Keratinocyte (primary cell): ENCODE measurements at regions not wholly inside any gene's neighbourhood (a gene's known extent, or its start where the extent isn't known, plus 50 kb on each side); places are given as distances from the start of the nearest gene placed in this dataset.
A peak's percentile ranks its signal among the peaks of the same experiment; 100 is the strongest.

Experiments used
- DNase-seq: peaks from one replicate; pipeline ENCODE4 v3.0.0-alpha.2; 2011; ENCODE audit warnings: low read depth, missing footprints, low spot score
- FAIRE-seq: peaks from 2 replicates; lab custom pipeline; 2011; peaks lifted over from hg19 to GRCh38; lab: Jason Lieb, UNC
- H2AFZ ChIP-seq: 2 replicates; pipeline ENCODE4 v1.6.0; 2012; ENCODE audit warnings: low read length, control low read depth, inconsistent platforms; ENCODE audit not compliant: control insufficient read depth
- H3K27ac ChIP-seq: 2 replicates; pipeline ENCODE4 v1.5.1; 2011; ENCODE audit warnings: low read length; ENCODE audit not compliant: control insufficient read depth, insufficient read depth
- H3K27me3 ChIP-seq: 3 replicates; pipeline ENCODE4 v1.6.0; 2011; ENCODE audit warnings: low read length; ENCODE audit not compliant: control insufficient read depth, insufficient read depth; ENCODE audit errors: extremely low read depth
- H3K36me3 ChIP-seq, 2 experiments: 2 replicates in 1 of 2; 3 replicates in 1 of 2; pipeline ENCODE4 v1.5.1; 2011; ENCODE audit warnings: low read length in 2 of 2, mild to moderate bottlenecking in 1 of 2; ENCODE audit not compliant: control insufficient read depth in 2 of 2, insufficient read depth in 2 of 2; ENCODE audit errors: extremely low read depth in 1 of 2
- H3K4me1 ChIP-seq: 3 replicates; pipeline ENCODE4 v1.5.1; 2011; ENCODE audit warnings: low read length; ENCODE audit not compliant: control insufficient read depth, insufficient read depth; ENCODE audit errors: extremely low read depth
- H3K4me2 ChIP-seq: 3 replicates; pipeline ENCODE4 v1.6.0; 2011; ENCODE audit warnings: low read depth, low read length; ENCODE audit not compliant: control insufficient read depth, insufficient read depth; ENCODE audit errors: extremely low read depth
- H3K4me3 ChIP-seq, 3 experiments: fragments of 200-600 bp in 1 of 3; sonication (generic) in 1 of 3; 2 replicates in 2 of 3; 3 replicates in 1 of 3; pipeline ENCODE4 v1.5.1; 2011 to 2016; ENCODE audit warnings: low read length in 3 of 3, mild to moderate bottlenecking in 3 of 3, control low read depth in 2 of 3, inconsistent platforms in 1 of 3, low read depth in 1 of 3, mixed read lengths in 1 of 3, mixed run types in 1 of 3, moderate library complexity in 1 of 3; ENCODE audit not compliant: control insufficient read depth in 2 of 3, insufficient read depth in 2 of 3; ENCODE audit errors: extremely low read depth in 1 of 3
- H3K79me2 ChIP-seq: 2 replicates; pipeline ENCODE4 v1.6.0; 2012; ENCODE audit warnings: low read length; ENCODE audit not compliant: control insufficient read depth, insufficient read depth
- H3K9ac ChIP-seq: 3 replicates; pipeline ENCODE4 v1.6.0; 2011; ENCODE audit warnings: low read length; ENCODE audit not compliant: control insufficient read depth, insufficient read depth; ENCODE audit errors: extremely low read depth
- H3K9me1 ChIP-seq: 3 replicates; pipeline ENCODE4 v1.6.0; 2011; ENCODE audit warnings: low read length; ENCODE audit not compliant: control insufficient read depth, insufficient read depth; ENCODE audit errors: extremely low read depth
- H3K9me3 ChIP-seq: 2 replicates; pipeline ENCODE4 v1.5.1; 2012; ENCODE audit warnings: low read depth, low read length; ENCODE audit not compliant: control insufficient read depth
- H4K20me1 ChIP-seq: 3 replicates; pipeline ENCODE4 v1.6.0; 2011; ENCODE audit warnings: low read length; ENCODE audit not compliant: control insufficient read depth, insufficient read depth; ENCODE audit errors: extremely low read depth
- EZH2 ChIP-seq: IDR thresholded peaks from one replicate; pipeline ENCODE4 v1.6.1; 2012; ENCODE audit warnings: inconsistent platforms, mild to moderate bottlenecking, low read length, moderate library complexity
- dilution Hi-C: fragments of 300-500 bp; cut with MboI; formaldehyde crosslinking; loops from one replicate; pipeline ENCODE4 v1.7.0; 2020; ENCODE audit warnings: low sequenced_read_pairs; ENCODE audit not compliant: extremely low pct_ligation_motif_present
- TF ChIP-seq, protein P1 (sequence below), 3 experiments: IDR thresholded peaks in 1 of 3; conservative IDR thresholded peaks in 1 of 3; optimal IDR thresholded peaks in 1 of 3; 2 replicates in 2 of 3; 3 replicates in 1 of 3; pipeline versions ENCODE3 to v1.5.1; 2011; ENCODE audit warnings: low read length in 3 of 3, mild to moderate bottlenecking in 3 of 3, moderate library complexity in 2 of 3, control low read depth in 1 of 3, inconsistent platforms in 1 of 3; ENCODE audit not compliant: insufficient read depth in 2 of 3; ENCODE audit errors: extremely low read depth in 1 of 3

DNA sequence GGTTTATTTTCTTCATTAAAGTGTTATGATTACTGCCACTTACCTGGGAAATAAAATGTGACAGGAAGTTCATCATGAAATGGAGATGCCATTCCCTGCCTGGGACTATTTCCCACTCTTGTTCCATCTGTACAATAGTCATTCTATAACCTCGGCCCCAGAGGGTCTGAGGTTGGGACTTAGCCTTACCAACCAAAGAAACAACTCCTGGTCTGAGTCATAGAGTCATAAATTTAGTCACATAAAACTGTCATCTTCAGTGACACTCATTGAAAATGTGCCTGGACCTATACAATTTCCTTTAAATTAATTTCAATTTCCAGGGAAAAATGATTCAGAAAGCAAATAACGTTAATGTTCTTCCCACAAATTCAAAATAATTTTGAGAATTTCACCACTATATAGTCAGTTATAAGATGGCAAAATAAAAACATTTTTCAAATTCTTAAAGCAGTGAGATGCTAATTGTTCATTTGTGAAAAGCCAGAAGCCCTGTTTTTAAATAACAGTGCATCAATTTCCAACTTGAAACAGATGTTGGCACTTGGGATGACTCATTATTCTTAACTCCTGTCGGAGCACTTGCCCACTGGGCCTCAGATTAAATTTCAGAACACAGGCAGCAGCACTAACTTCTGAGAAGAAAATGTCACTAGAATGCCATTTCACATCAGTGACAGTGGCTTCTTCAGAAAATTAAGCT, 201.2 kb upstream of the SMLR1 start:
- H2AFZ ChIP-seq = no peak overlapping the region
- H3K9me1 ChIP-seq = no peaks in the 10 kb centered on the region
- H3K36me3 ChIP-seq = no peaks in the 10 kb centered on the region
- no peak for DNase-seq
- no peaks in the 10 kb centered on the region for H4K20me1 ChIP-seq
- H3K27ac ChIP-seq = no peak overlapping the region
- dilution Hi-C loops = no loop called here
- no peaks in the 10 kb centered on the region for H3K27me3 ChIP-seq
- H3K4me1 ChIP-seq = no peaks in the 10 kb centered on the region
- no peak overlapping the region for H3K9ac ChIP-seq
- H3K9me3 ChIP-seq = no peaks in the 10 kb centered on the region
- no peaks in the 10 kb centered on the region for H3K79me2 ChIP-seq
- H3K4me2 ChIP-seq = no peak overlapping the region
- H3K4me3 ChIP-seq = no peak overlapping the region
- FAIRE-seq = peak; percentile 44
- TF ChIP-seq, protein P1, sequence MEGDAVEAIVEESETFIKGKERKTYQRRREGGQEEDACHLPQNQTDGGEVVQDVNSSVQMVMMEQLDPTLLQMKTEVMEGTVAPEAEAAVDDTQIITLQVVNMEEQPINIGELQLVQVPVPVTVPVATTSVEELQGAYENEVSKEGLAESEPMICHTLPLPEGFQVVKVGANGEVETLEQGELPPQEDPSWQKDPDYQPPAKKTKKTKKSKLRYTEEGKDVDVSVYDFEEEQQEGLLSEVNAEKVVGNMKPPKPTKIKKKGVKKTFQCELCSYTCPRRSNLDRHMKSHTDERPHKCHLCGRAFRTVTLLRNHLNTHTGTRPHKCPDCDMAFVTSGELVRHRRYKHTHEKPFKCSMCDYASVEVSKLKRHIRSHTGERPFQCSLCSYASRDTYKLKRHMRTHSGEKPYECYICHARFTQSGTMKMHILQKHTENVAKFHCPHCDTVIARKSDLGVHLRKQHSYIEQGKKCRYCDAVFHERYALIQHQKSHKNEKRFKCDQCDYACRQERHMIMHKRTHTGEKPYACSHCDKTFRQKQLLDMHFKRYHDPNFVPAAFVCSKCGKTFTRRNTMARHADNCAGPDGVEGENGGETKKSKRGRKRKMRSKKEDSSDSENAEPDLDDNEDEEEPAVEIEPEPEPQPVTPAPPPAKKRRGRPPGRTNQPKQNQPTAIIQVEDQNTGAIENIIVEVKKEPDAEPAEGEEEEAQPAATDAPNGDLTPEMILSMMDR (optimal IDR thresholded peaks at IDR 0.05 in 1 of 3, IDR thresholded peaks at IDR 0.05 in 1 of 3, conservative IDR thresholded peaks at IDR 0.05 in 1 of 3; ENCODE audit: extremely low read depth in 1 of 3, insufficient read depth in 2 of 3, low read length in 3 of 3) = no peak
- TF ChIP-seq EZH2 = no peak

DNA sequence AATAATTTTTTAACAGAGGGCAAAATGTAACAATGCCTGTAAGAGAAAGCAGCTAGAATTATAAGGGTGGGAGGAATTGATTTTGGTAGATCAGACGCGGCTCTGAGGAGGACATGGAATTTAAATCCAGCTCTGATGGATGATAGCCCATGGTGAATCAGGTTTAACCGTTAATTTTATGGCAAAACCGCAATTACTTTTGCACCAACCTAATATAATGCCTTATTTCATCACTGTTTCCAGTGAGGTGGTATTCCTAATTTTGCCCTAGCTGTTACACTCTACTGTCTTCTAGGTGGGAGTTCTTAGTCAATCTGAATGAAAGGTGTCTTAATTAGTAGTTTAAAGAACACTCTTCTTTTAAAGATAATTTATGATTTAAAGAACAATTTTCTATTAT, 198.3 kb upstream of the SMLR1 start:
- dilution Hi-C loops = no loop called here
- Histone ChIP-seq H3K9ac (no peak overlapping the region), H3K27ac (no peak overlapping the region), H2AFZ (no peak overlapping the region), H4K20me1 (no peaks in the 10 kb centered on the region), H3K79me2 (no peaks in the 10 kb centered on the region), H3K9me1 (no peaks in the 10 kb centered on the region), H3K36me3 (no peaks in the 10 kb centered on the region), H3K27me3 (no peaks in the 10 kb centered on the region), H3K4me3 (no peak overlapping the region), H3K4me1 (peaks cover 2% of the 10 kb centered on the region), H3K4me2 (no peak overlapping the region), H3K9me3 (no peaks in the 10 kb centered on the region)
- no peak for FAIRE-seq
- TF ChIP-seq EZH2 = no peak
- TF ChIP-seq, protein P1 (optimal IDR thresholded peaks at IDR 0.05 in 1 of 3, IDR thresholded peaks at IDR 0.05 in 1 of 3, conservative IDR thresholded peaks at IDR 0.05 in 1 of 3; ENCODE audit: extremely low read depth in 1 of 3, insufficient read depth in 2 of 3, low read length in 3 of 3) = no peak
- DNase-seq = no peak
